Rectal smooth muscle tissue (tissue), 1 donor: ENCODE measurements at regions not wholly inside any gene's neighbourhood (a gene's known extent, or its start where the extent isn't known, plus 50 kb on each side); places are given as distances from the start of the nearest gene placed in this dataset.

Experiments used
- H3K27ac ChIP-seq: one replicate; pipeline ENCODE4 v1.7.0; 2013; ENCODE audit warnings: low read depth, low read length, inconsistent platforms
- H3K27me3 ChIP-seq: one replicate; pipeline ENCODE4 v1.7.0; 2013; ENCODE audit warnings: low read length; ENCODE audit not compliant: control insufficient read depth, insufficient read depth
- H3K36me3 ChIP-seq: one replicate; pipeline ENCODE4 v1.7.0; 2013; ENCODE audit warnings: low read length; ENCODE audit not compliant: control insufficient read depth, insufficient read depth
- H3K4me1 ChIP-seq: one replicate; pipeline ENCODE4 v1.7.0; 2013; ENCODE audit warnings: low read length; ENCODE audit not compliant: control insufficient read depth, insufficient read depth
- H3K4me3 ChIP-seq: one replicate; pipeline ENCODE4 v1.7.0; 2013; ENCODE audit warnings: low read length
- H3K9ac ChIP-seq: one replicate; pipeline ENCODE4 v1.7.0; 2013; ENCODE audit warnings: low read length

- Histone ChIP-seq H3K4me3 (no peak overlapping the region), H3K27ac (no peak overlapping the region), H3K4me1 (no peaks in the 10 kb centered on the region), H3K36me3 (no peaks in the 10 kb centered on the region), H3K9ac (no peak overlapping the region), H3K27me3 (no peaks in the 10 kb centered on the region)
These were observed 169.4 kb upstream of the CSNK1A1L start for GRCh38 chr13:37274569-37275497.

GRCh38 chr13:37273836-37274235 lies 168.4 kb upstream of the CSNK1A1L start:
- no peak overlapping the region for H3K9ac ChIP-seq
- H3K27me3 ChIP-seq, result no peaks in the 10 kb centered on the region
- H3K36me3 ChIP-seq, result no peaks in the 10 kb centered on the region
- H3K27ac ChIP-seq, result no peak overlapping the region
- H3K4me3 ChIP-seq, result no peak overlapping the region
- H3K4me1 ChIP-seq, result no peaks in the 10 kb centered on the region

GRCh38 chr13:37270226-37271001 lies 164.9 kb upstream of the CSNK1A1L start:
- Histone ChIP-seq H3K9ac (no peak overlapping the region), H3K4me3 (no peak overlapping the region), H3K27ac (no peak overlapping the region), H3K27me3 (no peaks in the 10 kb centered on the region), H3K36me3 (no peaks in the 10 kb centered on the region), H3K4me1 (no peaks in the 10 kb centered on the region)

GRCh38 chr13:37263871-37264270 lies 158.4 kb upstream of the CSNK1A1L start:
- no peaks in the 10 kb centered on the region for H3K36me3 ChIP-seq
- H3K27me3 ChIP-seq, result no peaks in the 10 kb centered on the region

GRCh38 chr13:37257706-37258105 lies 152.2 kb upstream of the CSNK1A1L start:
- H3K9ac ChIP-seq, result no peak overlapping the region
- H3K27ac ChIP-seq, result no peak overlapping the region
- no peak overlapping the region for H3K4me3 ChIP-seq
- H3K36me3 ChIP-seq, result no peaks in the 10 kb centered on the region
- H3K27me3 ChIP-seq, result no peaks in the 10 kb centered on the region
- H3K4me1 ChIP-seq, result peaks cover 2% of the 10 kb centered on the region

More at GRCh38 chr13:37263871-37264270, 158.4 kb upstream of the CSNK1A1L start:
- no peak overlapping the region for H3K27ac ChIP-seq
- no peak overlapping the region for H3K4me3 ChIP-seq
- no peaks in the 10 kb centered on the region for H3K4me1 ChIP-seq
- no peak overlapping the region for H3K9ac ChIP-seq

- Histone ChIP-seq H3K27me3 (no peaks in the 10 kb centered on the region), H3K9ac (no peak overlapping the region), H3K4me1 (peaks cover 2% of the 10 kb centered on the region), H3K36me3 (no peaks in the 10 kb centered on the region), H3K4me3 (no peak overlapping the region), H3K27ac (no peak overlapping the region)
These were observed 151.6 kb upstream of the CSNK1A1L start for GRCh38 chr13:37257051-37257450.

GRCh38 chr13:37241786-37242185 lies 136.3 kb upstream of the CSNK1A1L start:
- Histone ChIP-seq H3K4me1 (no peaks in the 10 kb centered on the region), H3K27ac (no peak overlapping the region), H3K36me3 (no peaks in the 10 kb centered on the region), H3K9ac (no peak overlapping the region), H3K27me3 (no peaks in the 10 kb centered on the region), H3K4me3 (no peak overlapping the region)

GRCh38 chr13:37230346-37230745 lies 124.9 kb upstream of the CSNK1A1L start:
- no peak overlapping the region for H3K27ac ChIP-seq

GRCh38 chr13:37229931-37230330 lies 124.5 kb upstream of the CSNK1A1L start:
- H3K4me1 ChIP-seq, result no peaks in the 10 kb centered on the region
- H3K4me3 ChIP-seq, result no peak overlapping the region
- H3K36me3 ChIP-seq, result no peaks in the 10 kb centered on the region
- H3K27me3 ChIP-seq, result no peaks in the 10 kb centered on the region
- no peak overlapping the region for H3K9ac ChIP-seq
- H3K27ac ChIP-seq, result no peak overlapping the region

More at GRCh38 chr13:37230346-37230745, 124.9 kb upstream of the CSNK1A1L start:
- Histone ChIP-seq H3K4me1 (no peaks in the 10 kb centered on the region), H3K4me3 (no peak overlapping the region), H3K27me3 (no peaks in the 10 kb centered on the region), H3K36me3 (no peaks in the 10 kb centered on the region), H3K9ac (no peak overlapping the region)

GRCh38 chr13:37226971-37227370 lies 121.5 kb upstream of the CSNK1A1L start:
- no peak overlapping the region for H3K27ac ChIP-seq
- no peak overlapping the region for H3K4me3 ChIP-seq
- no peaks in the 10 kb centered on the region for H3K36me3 ChIP-seq
- H3K4me1 ChIP-seq, result no peaks in the 10 kb centered on the region
- H3K9ac ChIP-seq, result no peak overlapping the region
- H3K27me3 ChIP-seq, result no peaks in the 10 kb centered on the region

GRCh38 chr13:37225414-37226070 lies 120.1 kb upstream of the CSNK1A1L start:
- no peak overlapping the region for H3K27ac ChIP-seq
- H3K4me1 ChIP-seq, result no peaks in the 10 kb centered on the region
- no peak overlapping the region for H3K9ac ChIP-seq
- H3K4me3 ChIP-seq, result no peak overlapping the region
- no peaks in the 10 kb centered on the region for H3K36me3 ChIP-seq
- H3K27me3 ChIP-seq, result no peaks in the 10 kb centered on the region

- Histone ChIP-seq H3K4me3 (no peak overlapping the region), H3K36me3 (no peaks in the 10 kb centered on the region), H3K4me1 (no peaks in the 10 kb centered on the region), H3K27me3 (no peaks in the 10 kb centered on the region), H3K9ac (no peak overlapping the region), H3K27ac (no peak overlapping the region)
These were observed 110.9 kb upstream of the CSNK1A1L start for GRCh38 chr13:37216331-37216730.
